A673 (cell line): ENCODE measurements at regions not wholly inside any gene's neighbourhood (a gene's known extent, or its start where the extent isn't known, plus 50 kb on each side); places are given as distances from the start of the nearest gene placed in this dataset.

ENCODE experiments used
- CTCF ChIP-seq: fragments of 300-800, 200-600 bp; sonication (generic); conservative IDR thresholded peaks from 2 replicates; pipeline ENCODE4 v1.5.1; 2017; ENCODE audit warnings: low read depth, mild to moderate bottlenecking, antibody characterized with exemption, low read length, moderate library complexity, mixed read lengths
- EZH2 ChIP-seq: fragments of 200-600 bp; sonication (generic); IDR thresholded peaks from 2 replicates; pipeline ENCODE4 v1.6.1; 2017; ENCODE audit warnings: borderline replicate concordance, low read depth, mild to moderate bottlenecking, mixed read lengths, antibody characterized with exemption, low read length; ENCODE audit not compliant: poor library complexity, severe bottlenecking

DNA sequence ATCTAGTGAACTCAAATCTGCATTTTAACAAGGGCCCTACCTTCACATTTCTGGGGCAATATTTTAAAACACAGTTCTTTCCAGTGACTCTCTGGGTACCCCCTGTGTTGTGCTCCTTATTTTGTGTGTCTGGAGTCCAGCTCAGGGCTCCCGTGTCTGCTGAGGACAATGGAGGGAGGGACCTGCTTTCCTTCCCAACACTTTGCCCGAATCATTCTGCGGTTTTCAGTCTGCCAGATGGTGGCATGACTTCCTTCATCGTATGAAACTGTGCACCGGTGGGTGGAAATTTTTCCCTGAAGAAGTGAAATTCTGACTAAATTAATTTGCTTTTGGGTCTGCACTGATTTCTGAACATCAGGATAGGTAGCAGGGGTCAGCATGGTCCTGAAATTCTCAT is 153.6 kb upstream of the CD180 start:
- TF ChIP-seq CTCF (no peak), EZH2 (no peak)
